Ascending aorta (tissue), 2 donors: ENCODE measurements at regions not wholly inside any gene's neighbourhood (a gene's known extent, or its start where the extent isn't known, plus 50 kb on each side); places are given as distances from the start of the nearest gene placed in this dataset.
A peak's percentile ranks its signal among the peaks of the same experiment; 100 is the strongest.

ENCODE experiments used
- DNase-seq, 2 donors: peaks; one replicate each; pipeline ENCODE4 v3.0.0-alpha.2; 2019; ENCODE audit warnings: low spot score in 2 of 2
- H3K27ac ChIP-seq, 2 donors: fragments of 200-600 bp; sonication (generic); one replicate each; pipeline ENCODE4 v1.5.1; 2016 to 2017; ENCODE audit warnings: mild to moderate bottlenecking in 1 of 2
- H3K27me3 ChIP-seq: fragments of 200-600 bp; sonication (generic); one replicate; pipeline ENCODE4 v1.5.1; 2017
- H3K36me3 ChIP-seq, 2 donors: fragments of 200-600 bp; sonication (generic); one replicate each; pipeline ENCODE4 v1.5.1; 2016
- H3K4me1 ChIP-seq, 2 donors: fragments of 200-600 bp; sonication (generic); one replicate each; pipeline ENCODE4 v1.5.1; 2016 to 2017; ENCODE audit warnings: mild to moderate bottlenecking in 1 of 2
- H3K4me3 ChIP-seq, 2 donors: fragments of 200-600 bp; sonication (generic); one replicate each; pipeline ENCODE4 v1.5.1; 2016 to 2017; ENCODE audit warnings: mild to moderate bottlenecking in 1 of 2
- H3K9me3 ChIP-seq, 2 donors: fragments of 200-600 bp; sonication (generic); one replicate each; pipeline ENCODE4 v1.5.1; 2016
- intact Hi-C: fragments of 100-400 bp; cut with DNase I; formaldehyde crosslinking; loops from one replicate; pipeline ENCODE4 v1.15.1; 2023
- TF ChIP-seq, protein P1 (sequence below), 3 experiments: fragments of 200-600 bp in 2 of 3; fragments of 450-650 bp in 1 of 3; sonication (generic) in 2 of 3; IDR thresholded peaks; one replicate each; pipeline ENCODE4 v1.5.1; 2016 to 2019; ENCODE audit warnings: antibody characterized with exemption in 3 of 3, mild to moderate bottlenecking in 1 of 3, moderate library complexity in 1 of 3

DNA sequence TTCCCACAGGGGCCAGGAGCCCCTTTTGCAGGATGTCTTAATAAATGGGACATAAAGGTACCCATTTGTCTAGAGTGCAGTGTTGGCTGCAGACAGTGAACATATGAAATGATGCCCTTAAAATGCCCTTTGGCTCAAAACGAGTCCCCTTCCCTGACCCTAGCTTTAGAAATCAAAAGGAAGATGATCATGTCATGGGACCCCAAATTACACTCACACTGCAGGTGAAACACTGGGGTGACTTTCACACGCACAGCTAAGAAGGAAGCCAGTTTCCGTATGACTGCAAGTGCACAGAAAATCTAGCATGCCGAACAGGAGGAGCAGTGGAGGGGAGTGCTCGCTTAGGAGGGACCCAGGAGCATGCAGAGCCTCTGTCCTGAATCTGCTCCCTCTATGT lies 154.5 kb upstream of the KLF14 start:
- peak in 1 of 2 donors; percentile 28 for DNase-seq
- H3K27me3 ChIP-seq, result no peaks in the 10 kb centered on the region
- H3K4me3 ChIP-seq, result no peak overlapping the region
- no peaks in the 10 kb centered on the region for H3K9me3 ChIP-seq
- H3K27ac ChIP-seq, result peak overlapping the region; percentile 95 to 97
- H3K36me3 ChIP-seq, result peaks cover 23 to 33% of the 10 kb centered on the region in 2 donors
- TF ChIP-seq, protein P1, sequence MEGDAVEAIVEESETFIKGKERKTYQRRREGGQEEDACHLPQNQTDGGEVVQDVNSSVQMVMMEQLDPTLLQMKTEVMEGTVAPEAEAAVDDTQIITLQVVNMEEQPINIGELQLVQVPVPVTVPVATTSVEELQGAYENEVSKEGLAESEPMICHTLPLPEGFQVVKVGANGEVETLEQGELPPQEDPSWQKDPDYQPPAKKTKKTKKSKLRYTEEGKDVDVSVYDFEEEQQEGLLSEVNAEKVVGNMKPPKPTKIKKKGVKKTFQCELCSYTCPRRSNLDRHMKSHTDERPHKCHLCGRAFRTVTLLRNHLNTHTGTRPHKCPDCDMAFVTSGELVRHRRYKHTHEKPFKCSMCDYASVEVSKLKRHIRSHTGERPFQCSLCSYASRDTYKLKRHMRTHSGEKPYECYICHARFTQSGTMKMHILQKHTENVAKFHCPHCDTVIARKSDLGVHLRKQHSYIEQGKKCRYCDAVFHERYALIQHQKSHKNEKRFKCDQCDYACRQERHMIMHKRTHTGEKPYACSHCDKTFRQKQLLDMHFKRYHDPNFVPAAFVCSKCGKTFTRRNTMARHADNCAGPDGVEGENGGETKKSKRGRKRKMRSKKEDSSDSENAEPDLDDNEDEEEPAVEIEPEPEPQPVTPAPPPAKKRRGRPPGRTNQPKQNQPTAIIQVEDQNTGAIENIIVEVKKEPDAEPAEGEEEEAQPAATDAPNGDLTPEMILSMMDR (IDR thresholded peaks at IDR 0.05), result no peak
- peaks cover 16 to 45% of the 10 kb centered on the region in 2 donors for H3K4me1 ChIP-seq
- intact Hi-C loops, result no loop called here

DNA sequence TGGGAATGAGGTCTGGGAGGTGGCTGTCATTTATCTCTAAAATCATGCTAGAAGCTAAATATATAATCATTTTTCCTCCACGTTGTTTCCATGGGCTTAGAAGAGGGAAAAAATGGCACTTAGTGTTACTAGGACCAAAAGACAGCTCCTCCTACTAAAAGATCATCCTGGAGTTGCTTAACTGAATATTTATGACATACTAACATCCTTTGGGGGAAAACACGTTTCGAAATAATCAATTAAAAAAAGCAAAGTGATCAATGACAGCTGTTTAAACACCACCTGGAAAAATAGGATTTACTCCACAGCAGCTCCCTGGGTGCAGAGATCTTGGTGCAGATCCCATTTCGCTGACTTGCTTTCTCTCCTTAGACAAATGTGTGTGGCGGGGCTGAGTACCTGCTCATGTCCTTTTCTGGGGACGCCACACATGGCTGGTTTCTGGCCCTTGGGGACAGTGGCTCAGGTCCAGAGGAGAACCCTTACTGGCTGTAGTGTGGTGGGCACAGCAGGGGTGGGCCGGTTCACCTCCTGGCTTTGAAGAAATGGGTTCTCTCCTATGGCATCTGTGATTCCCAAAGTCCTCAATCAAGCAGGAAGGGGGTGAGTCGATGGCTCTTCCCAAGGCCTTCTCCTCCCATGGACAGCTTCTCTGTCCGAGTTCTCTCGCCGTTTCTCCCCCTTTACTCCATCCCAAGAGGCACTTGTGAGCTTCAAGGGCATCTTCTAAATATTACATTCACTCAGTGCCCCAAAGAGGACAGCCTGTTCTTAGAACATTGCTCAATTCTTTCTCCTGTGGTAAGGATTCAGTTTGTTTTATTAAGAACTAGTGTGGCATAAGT lies 156.4 kb upstream of the KLF14 start:
- Histone ChIP-seq H3K27ac (peak overlapping the region; percentile 95 to 97), H3K4me3 (peak overlapping the region; percentile 10 to 49), H3K27me3 (no peaks in the 10 kb centered on the region), H3K36me3 (peaks cover 9 to 21% of the 10 kb centered on the region in 2 donors), H3K9me3 (no peaks in the 10 kb centered on the region), H3K4me1 (peaks cover 16 to 56% of the 10 kb centered on the region in 2 donors)
- intact Hi-C loops, result loop anchor here (10.0 kb wide), 5 partner anchors 394 to 1026 kb away; partner anchors contain the start of genes MKLN1 and UBE2H
- TF ChIP-seq, protein P1 (IDR thresholded peaks at IDR 0.05), result no peak
- DNase-seq, result peak in 1 of 2 donors; percentile 70

DNA sequence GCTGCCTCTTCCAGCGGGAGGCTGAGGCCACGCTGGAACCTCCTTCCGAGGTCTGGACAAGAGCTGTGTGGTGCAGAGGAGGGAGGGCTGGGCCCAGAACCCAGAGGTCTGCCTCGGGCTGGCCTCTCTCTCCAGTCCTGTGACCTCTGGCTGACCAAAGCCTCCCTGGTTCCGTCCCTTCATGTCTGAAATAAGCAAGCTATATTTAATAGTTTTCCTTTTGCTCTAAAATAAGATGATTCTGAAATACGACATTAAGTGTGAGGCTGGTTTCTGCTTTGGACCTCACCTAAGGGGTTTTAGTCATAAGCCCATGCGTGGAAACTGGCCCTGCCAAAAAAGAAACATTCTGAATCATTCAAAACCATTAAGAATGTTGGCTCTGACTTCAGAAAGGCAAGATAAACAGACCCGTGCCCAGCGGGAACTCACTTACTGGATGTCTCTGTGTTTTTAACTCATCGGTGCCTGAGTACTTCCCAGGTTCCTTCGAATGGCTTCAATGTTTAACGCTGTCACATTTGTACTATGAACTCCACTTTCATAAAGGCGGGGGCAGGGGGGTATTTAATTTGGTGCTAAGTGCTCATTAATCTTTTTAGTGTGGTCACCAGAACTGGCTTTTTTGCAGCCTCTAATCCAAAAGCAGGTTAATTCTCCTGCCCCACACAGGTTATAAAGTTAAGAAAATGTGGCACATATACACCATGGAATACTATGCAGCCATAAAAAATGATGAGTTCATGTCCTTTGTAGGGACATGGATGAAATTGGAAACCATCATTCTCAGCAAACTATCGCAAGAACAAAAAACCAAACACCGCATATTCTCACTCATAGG lies 157.5 kb upstream of the KLF14 start:
- H3K4me3 ChIP-seq, result peak overlapping the region in 1 of 2 donors; percentile 49
- TF ChIP-seq, protein P1 (IDR thresholded peaks at IDR 0.05), result no peak
- peaks cover 17 to 27% of the 10 kb centered on the region in 2 donors for H3K36me3 ChIP-seq
- DNase-seq, result peak in 1 of 2 donors; percentile 94
- no peaks in the 10 kb centered on the region for H3K9me3 ChIP-seq
- no peaks in the 10 kb centered on the region for H3K27me3 ChIP-seq
- peaks cover 16 to 56% of the 10 kb centered on the region in 2 donors for H3K4me1 ChIP-seq
- intact Hi-C loops, result loop anchor here (2.0 to 10.0 kb wide), 6 partner anchors 215 to 1027 kb away; partner anchors contain the start of genes MKLN1 and UBE2H
- H3K27ac ChIP-seq, result peak overlapping the region; percentile 95 to 97

DNA sequence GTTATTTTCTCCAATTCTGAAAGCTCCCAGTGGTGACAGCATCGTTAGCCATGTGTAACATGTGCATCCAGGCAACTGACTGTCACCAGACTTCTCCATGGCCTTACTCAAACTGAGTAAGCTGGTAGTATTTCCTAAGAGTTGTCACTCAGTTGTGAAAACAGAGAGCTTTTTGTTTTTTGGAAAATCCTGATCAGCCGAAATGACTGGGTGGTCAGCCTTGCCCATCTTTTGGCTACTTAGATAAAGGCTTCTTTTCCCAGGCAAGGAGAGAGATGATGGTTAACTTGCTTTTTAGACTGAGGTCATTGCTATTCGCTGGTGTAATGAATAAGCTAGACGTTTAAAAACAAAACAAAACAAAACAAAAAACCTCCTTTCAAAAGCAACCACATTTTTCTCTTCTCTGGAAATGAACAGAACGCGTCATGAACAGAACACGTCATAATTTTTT lies 159.5 kb upstream of the KLF14 start:
- no peak overlapping the region for H3K4me3 ChIP-seq
- peak in 1 of 2 donors; percentile 84 for DNase-seq
- intact Hi-C loops, result loop anchor here (1.0 to 10.0 kb wide), 7 partner anchors 20 to 1029 kb away; partner anchors contain the start of genes MKLN1 and UBE2H
- peaks cover 10 to 54% of the 10 kb centered on the region in 2 donors for H3K4me1 ChIP-seq
- no peaks in the 10 kb centered on the region for H3K27me3 ChIP-seq
- no peaks in the 10 kb centered on the region for H3K9me3 ChIP-seq
- TF ChIP-seq, protein P1 (IDR thresholded peaks at IDR 0.05), result no peak
- peak overlapping the region; percentile 91 to 93 for H3K27ac ChIP-seq
- peaks cover 23 to 32% of the 10 kb centered on the region in 2 donors for H3K36me3 ChIP-seq

DNA sequence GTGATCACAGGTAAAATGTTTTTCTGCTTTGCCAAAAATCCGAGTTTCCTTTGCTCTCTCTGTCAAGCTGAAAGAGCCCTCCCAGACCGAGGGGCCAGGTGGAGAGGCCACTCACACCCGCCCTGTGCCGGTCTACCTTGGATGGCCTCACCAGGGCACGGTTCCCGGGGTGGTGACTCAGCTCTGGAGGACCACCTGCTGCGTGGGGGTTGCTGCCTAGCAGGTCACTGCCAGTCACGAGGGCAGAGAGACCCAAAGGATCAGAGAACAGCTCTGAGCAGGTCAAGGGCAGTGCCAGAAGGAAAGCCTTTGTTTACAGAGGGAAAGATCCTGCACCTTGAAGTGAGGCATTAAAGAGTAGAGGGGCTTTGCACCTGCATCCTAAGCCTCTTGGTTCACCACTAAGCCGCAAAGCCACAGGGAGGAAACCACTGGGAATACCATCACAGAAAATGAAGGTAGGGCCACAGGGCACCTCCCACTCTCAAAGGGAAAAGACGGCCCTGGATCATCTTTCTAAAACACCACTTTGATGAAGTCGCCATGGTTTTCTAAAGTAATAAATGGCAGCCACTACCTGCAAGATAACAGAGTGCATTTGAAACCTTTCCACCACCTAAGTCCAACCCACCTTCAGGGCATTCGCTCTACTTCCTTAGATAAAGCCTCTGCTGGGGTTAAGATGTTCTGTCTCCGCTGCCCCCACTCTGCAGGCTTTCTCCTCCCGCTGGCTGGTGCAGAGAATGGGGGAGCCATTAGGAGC lies 160.3 kb upstream of the KLF14 start:
- TF ChIP-seq, protein P1 (IDR thresholded peaks at IDR 0.05), result no peak

More for the DNA sequence above, 160.3 kb upstream of the KLF14 start:
- Histone ChIP-seq H3K27ac (peak overlapping the region; percentile 91 to 93), H3K9me3 (no peaks in the 10 kb centered on the region), H3K27me3 (no peaks in the 10 kb centered on the region), H3K4me3 (no peak overlapping the region), H3K4me1 (peaks cover 10 to 47% of the 10 kb centered on the region in 2 donors), H3K36me3 (peaks cover 23 to 30% of the 10 kb centered on the region in 2 donors)
- DNase-seq, result peak; percentile 73 to 85
- intact Hi-C loops, result loop anchor here (10.0 kb wide), 5 partner anchors 390 to 1030 kb away; partner anchors contain the start of genes MKLN1 and UBE2H
